HG03469 (cell line): ENCODE measurements at regions not wholly inside any gene's neighbourhood (a gene's known extent, or its start where the extent isn't known, plus 50 kb on each side); places are given as distances from the start of the nearest gene placed in this dataset.
"Not testable (repeated sequence)": the region's sequence is repeated elsewhere in the genome, so short reads cannot be mapped to it uniquely, and the experiment has no call there.

Experiments used
- ATAC-seq: cut with Tn5 transposase; IDR thresholded peaks from one replicate; pipeline ENCODE4 v1.9.1; 2021; ENCODE audit warnings: mild to moderate bottlenecking, moderate library complexity, moderate number of reproducible peaks; ENCODE audit not compliant: unreplicated experiment

- no peak for ATAC-seq
Measured at GRCh38 chr2:52429171-52429570, 1338.4 kb upstream of the CHAC2 start.

GRCh38 chr2:52428224-52428623 lies 1339.4 kb upstream of the CHAC2 start:
- ATAC-seq, result no peak

GRCh38 chr2:52423655-52424054 lies 1343.9 kb upstream of the CHAC2 start:
- ATAC-seq, result no peak

- ATAC-seq, result no peak
Measured at GRCh38 chr2:52423111-52423510, 1344.5 kb upstream of the CHAC2 start.

- ATAC-seq, result no peak
Measured at GRCh38 chr2:52416340-52416739, 1351.3 kb upstream of the CHAC2 start.

- no peak for ATAC-seq
Measured at GRCh38 chr2:52414561-52415295, 1352.9 kb upstream of the CHAC2 start.

- not testable (repeated sequence) for ATAC-seq
Measured at GRCh38 chr2:52409308-52410118, 1358.1 kb upstream of the CHAC2 start.

GRCh38 chr2:52405980-52406379 lies 1361.6 kb upstream of the CHAC2 start:
- no peak for ATAC-seq

- ATAC-seq, result no peak
Measured at GRCh38 chr2:52404866-52405265, 1362.7 kb upstream of the CHAC2 start.

- no peak for ATAC-seq
Measured at GRCh38 chr2:52404046-52404445, 1363.6 kb upstream of the CHAC2 start.

GRCh38 chr2:52402128-52402527 lies 1365.5 kb upstream of the CHAC2 start:
- ATAC-seq, result no peak

- no peak for ATAC-seq
Measured at GRCh38 chr2:52396836-52397235, 1364.9 kb upstream of the NRXN1 start.

GRCh38 chr2:52395912-52396311 lies 1364.0 kb upstream of the NRXN1 start:
- ATAC-seq, result no peak

- no peak for ATAC-seq
Measured at GRCh38 chr2:52391621-52392020, 1359.7 kb upstream of the NRXN1 start.

- no peak for ATAC-seq
Measured at GRCh38 chr2:52390651-52391050, 1358.7 kb upstream of the NRXN1 start.

- ATAC-seq, result no peak
Measured at GRCh38 chr2:52387937-52388590, 1356.1 kb upstream of the NRXN1 start.

GRCh38 chr2:52386433-52387030 lies 1354.6 kb upstream of the NRXN1 start:
- ATAC-seq, result no peak

- no peak for ATAC-seq
Measured at GRCh38 chr2:52383541-52383940, 1351.6 kb upstream of the NRXN1 start.

- no peak for ATAC-seq
Measured at GRCh38 chr2:52369178-52369577, 1337.2 kb upstream of the NRXN1 start.

- ATAC-seq, result no peak
Measured at GRCh38 chr2:52368141-52368540, 1336.2 kb upstream of the NRXN1 start.

GRCh38 chr2:52365946-52366345 lies 1334.0 kb upstream of the NRXN1 start:
- ATAC-seq, result no peak
